Gastrocnemius medialis (tissue), 4 donors: ENCODE measurements at regions not wholly inside any gene's neighbourhood (a gene's known extent, or its start where the extent isn't known, plus 50 kb on each side); places are given as distances from the start of the nearest gene placed in this dataset.
"Not testable (repeated sequence)": the region's sequence is repeated elsewhere in the genome, so short reads cannot be mapped to it uniquely, and the experiment has no call there.

Source experiments
- ATAC-seq, 2 donors: fragments of 150-250 bp; one replicate each; pipeline ENCODE4 v1.9.1; 2016
- DNase-seq, 2 donors: peaks; one replicate each; pipeline ENCODE4 v3.0.0-alpha.2; 2019
- H3K27ac ChIP-seq, 4 donors: fragments of 200-600 bp; sonication (generic); 1 replicate in 1 of 4; 2 replicates in 3 of 4; pipeline ENCODE4 v1.5.1; 2016 to 2018; ENCODE audit warnings: mild to moderate bottlenecking in 2 of 4, moderate library complexity in 1 of 4
- H3K27me3 ChIP-seq, 3 donors: fragments of 200-600 bp; sonication (generic) in 2 of 3; 1 replicate in 1 of 3; 2 replicates in 2 of 3; pipeline versions ENCODE4 v1.5.1 to v1.6.0; 2016 to 2019; ENCODE audit warnings: mild to moderate bottlenecking in 1 of 3, moderate library complexity in 1 of 3
- H3K36me3 ChIP-seq, 2 donors: fragments of 200-600 bp; sonication (generic) in 1 of 2; one replicate each; pipeline ENCODE4 v1.5.1; 2017 to 2018
- H3K4me1 ChIP-seq, 2 donors: fragments of 200-600 bp; sonication (generic) in 1 of 2; one replicate each; pipeline ENCODE4 v1.5.1; 2016 to 2017; ENCODE audit warnings: mild to moderate bottlenecking in 2 of 2
- H3K4me3 ChIP-seq, 4 donors: fragments of 200-600 bp; sonication (generic) in 3 of 4; 1 replicate in 1 of 4; 2 replicates in 3 of 4; pipeline ENCODE4 v1.5.1; 2016 to 2019; ENCODE audit warnings: mild to moderate bottlenecking in 2 of 4
- H3K9me3 ChIP-seq, 3 donors: fragments of 200-600 bp; sonication (generic) in 2 of 3; 1 replicate in 1 of 3; 2 replicates in 2 of 3; pipeline ENCODE4 v1.5.1; 2016 to 2019
- POLR2A ChIP-seq, 2 donors: fragments of 450-650 bp; IDR thresholded peaks; one replicate each; pipeline ENCODE4 v1.6.1; 2017; ENCODE audit warnings: antibody characterized with exemption in 2 of 2, mild to moderate bottlenecking in 2 of 2, moderate library complexity in 2 of 2
- in situ Hi-C, 4 donors: fragments of 200-750 bp; cut with MboI; loops; one replicate each; pipeline versions ENCODE4 v1.15.0 to v1.8.0; 2017; ENCODE audit warnings: low sequenced_read_pairs in 4 of 4
- intact Hi-C: fragments of 100-400 bp; cut with DNase I; formaldehyde crosslinking; loops from one replicate; pipeline ENCODE4 v1.15.1; 2023; ENCODE audit warnings: low total_unique reads
- TF ChIP-seq, protein P1 (sequence below), 5 experiments: fragments of 450-650 bp in 3 of 5; fragments of 200-600 bp in 2 of 5; sonication (generic) in 2 of 5; IDR thresholded peaks in 4 of 5; conservative IDR thresholded peaks in 1 of 5; 1 replicate in 4 of 5; 2 replicates in 1 of 5; pipeline ENCODE4 v1.5.1; 2016 to 2019; ENCODE audit warnings: antibody characterized with exemption in 5 of 5, mild to moderate bottlenecking in 3 of 5, moderate library complexity in 3 of 5

DNA sequence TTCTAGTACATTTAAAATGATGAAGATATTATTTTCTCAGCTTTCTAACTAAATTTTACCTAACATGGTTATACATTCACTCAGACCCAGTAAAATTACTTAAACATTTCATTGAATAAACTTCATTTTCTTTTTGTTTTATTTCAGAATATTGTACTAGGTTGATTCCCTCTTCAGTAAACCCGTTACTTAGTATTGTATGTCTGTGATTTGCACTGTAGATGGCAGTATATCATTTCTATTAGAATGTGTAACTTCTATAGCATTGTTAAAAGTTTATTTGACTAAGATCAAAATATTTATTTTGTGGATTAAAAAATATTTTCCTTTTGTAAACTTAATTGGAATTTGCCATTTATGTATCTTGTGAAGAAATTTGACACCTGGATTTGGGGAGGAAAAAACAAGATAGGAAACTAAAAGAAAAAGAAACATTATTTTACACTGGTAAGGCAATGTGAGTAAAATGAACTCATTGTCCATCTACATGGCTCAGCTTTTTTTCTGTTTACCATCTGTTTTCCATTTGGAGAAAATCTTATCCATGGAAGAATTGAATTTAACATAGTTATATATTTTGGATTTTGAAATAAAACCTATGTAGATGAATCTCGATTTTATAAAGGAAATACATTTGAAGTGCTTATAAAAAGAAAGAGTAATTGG, 145.6 kb upstream of the METTL14 start:
- H3K9me3 ChIP-seq, H3K4me3 ChIP-seq, intact Hi-C loops, H3K27ac ChIP-seq, DNase-seq, ATAC-seq, H3K27me3 ChIP-seq, H3K4me1 ChIP-seq, H3K36me3 ChIP-seq, in situ Hi-C loops: not testable (repeated sequence)
- TF ChIP-seq, protein P1, sequence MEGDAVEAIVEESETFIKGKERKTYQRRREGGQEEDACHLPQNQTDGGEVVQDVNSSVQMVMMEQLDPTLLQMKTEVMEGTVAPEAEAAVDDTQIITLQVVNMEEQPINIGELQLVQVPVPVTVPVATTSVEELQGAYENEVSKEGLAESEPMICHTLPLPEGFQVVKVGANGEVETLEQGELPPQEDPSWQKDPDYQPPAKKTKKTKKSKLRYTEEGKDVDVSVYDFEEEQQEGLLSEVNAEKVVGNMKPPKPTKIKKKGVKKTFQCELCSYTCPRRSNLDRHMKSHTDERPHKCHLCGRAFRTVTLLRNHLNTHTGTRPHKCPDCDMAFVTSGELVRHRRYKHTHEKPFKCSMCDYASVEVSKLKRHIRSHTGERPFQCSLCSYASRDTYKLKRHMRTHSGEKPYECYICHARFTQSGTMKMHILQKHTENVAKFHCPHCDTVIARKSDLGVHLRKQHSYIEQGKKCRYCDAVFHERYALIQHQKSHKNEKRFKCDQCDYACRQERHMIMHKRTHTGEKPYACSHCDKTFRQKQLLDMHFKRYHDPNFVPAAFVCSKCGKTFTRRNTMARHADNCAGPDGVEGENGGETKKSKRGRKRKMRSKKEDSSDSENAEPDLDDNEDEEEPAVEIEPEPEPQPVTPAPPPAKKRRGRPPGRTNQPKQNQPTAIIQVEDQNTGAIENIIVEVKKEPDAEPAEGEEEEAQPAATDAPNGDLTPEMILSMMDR (IDR thresholded peaks at IDR 0.05 in 4 of 5, conservative IDR thresholded peaks at IDR 0.05 in 1 of 5), result peak in 1 of 5 experiments; percentile 30

DNA sequence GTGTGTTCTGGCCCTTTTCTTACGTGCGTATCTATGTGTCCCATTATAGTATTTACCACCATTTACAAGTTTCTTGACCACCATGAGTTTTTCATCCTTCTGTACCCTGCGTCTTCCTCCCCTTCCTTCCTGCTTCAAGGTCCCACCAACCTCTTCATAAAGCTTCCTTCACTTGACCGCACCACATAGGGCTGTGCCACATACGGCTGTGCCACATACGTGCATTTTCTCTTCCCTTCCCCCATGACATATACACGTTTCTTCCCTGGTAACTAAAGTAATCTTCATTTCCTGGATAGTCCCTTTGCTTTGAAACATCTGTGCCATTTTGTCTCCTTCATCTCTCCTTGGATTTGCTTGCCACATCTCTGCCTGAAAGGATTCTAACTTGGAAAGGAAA, 128.6 kb upstream of the METTL14 start:
- H3K4me3 ChIP-seq, DNase-seq, H3K27me3 ChIP-seq, ATAC-seq, H3K9me3 ChIP-seq, H3K27ac ChIP-seq, H3K36me3 ChIP-seq, intact Hi-C loops, H3K4me1 ChIP-seq, in situ Hi-C loops: not testable (repeated sequence)

DNA sequence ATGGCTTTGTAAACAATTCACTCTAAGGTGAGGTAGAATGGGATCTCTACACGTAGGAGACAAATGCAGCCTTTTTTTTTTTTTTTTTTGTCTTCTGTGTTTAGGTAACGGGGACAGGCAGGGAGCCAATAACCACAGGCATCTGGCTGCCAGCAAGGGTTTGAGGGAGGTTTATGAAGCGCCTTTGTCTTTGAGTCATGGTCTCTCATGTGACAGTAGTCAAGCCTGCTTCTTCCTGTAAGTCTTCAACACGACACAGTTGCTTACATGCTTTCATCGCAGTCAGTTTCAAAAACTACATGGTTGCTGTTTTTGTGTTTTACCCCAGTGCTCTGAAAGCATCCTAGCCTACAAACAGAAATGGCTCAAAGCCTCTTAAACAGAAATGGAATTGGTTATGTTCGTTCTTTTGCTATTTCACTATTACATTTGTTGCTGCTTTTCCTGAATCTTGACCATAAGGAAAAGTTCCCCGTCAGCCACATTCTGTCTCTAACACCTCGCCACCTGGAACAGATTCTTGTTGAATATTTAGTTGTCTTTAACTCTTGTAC, 127.8 kb upstream of the METTL14 start:
- no peak for TF ChIP-seq POLR2A (IDR thresholded peaks at IDR 0.05)
- TF ChIP-seq, protein P1 (IDR thresholded peaks at IDR 0.05 in 4 of 5, conservative IDR thresholded peaks at IDR 0.05 in 1 of 5), result no peak
- ATAC-seq, result no peak
- Histone ChIP-seq H3K27ac (no peak overlapping the region), H3K36me3 (no peaks in the 10 kb centered on the region), H3K9me3 (no peaks in the 10 kb centered on the region), H3K4me3 (no peak overlapping the region), H3K4me1 (no peaks in the 10 kb centered on the region), H3K27me3 (no peaks in the 10 kb centered on the region)
- in situ Hi-C loops, result no loop called here
- intact Hi-C loops, result no loop called here
- no peak for DNase-seq

DNA sequence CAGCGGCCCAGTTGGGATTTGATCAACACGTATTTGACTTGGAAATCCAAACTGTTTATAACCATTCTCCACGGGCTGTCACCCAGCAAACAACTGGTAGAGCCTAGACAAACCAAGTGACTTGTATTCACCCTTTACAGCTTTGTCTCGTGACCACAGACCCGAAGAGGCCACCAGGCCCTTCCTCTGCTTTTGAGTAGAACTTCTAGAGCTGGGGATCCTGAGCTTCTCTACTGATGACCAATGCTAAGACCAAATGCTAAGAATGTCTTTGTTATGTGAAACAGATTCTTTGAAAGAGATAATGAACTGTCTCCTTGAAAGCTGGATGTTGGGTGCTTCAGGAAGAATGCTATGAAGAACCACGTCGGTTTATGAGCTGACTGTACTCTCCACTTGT, 127.0 kb upstream of the METTL14 start:
- H3K36me3 ChIP-seq, in situ Hi-C loops, H3K4me3 ChIP-seq, intact Hi-C loops, DNase-seq, ATAC-seq, H3K9me3 ChIP-seq, H3K27me3 ChIP-seq, H3K4me1 ChIP-seq, H3K27ac ChIP-seq: not testable (repeated sequence)

DNA sequence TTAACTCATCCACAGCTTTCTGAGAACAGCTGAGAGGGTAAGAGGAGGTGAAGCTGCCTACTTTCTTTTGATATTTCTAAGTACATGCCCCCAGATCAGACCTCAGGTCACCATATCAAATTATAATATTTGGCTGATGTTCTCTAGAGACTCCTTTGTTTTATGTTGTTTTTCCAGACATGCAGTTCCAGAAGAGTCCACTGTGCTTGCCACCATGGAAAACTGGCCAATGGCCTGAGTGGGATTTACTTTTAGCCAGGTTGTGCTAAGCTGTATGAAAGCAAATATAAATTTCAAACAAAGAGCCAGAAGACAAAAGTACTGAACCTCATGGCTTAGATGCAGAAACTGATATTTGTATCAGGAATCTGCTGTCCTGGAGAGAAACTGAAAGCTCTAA, 123.6 kb upstream of the METTL14 start:
- ATAC-seq, H3K27me3 ChIP-seq, H3K36me3 ChIP-seq, intact Hi-C loops, H3K27ac ChIP-seq, H3K4me3 ChIP-seq, DNase-seq, H3K4me1 ChIP-seq, H3K9me3 ChIP-seq, in situ Hi-C loops: not testable (repeated sequence)

DNA sequence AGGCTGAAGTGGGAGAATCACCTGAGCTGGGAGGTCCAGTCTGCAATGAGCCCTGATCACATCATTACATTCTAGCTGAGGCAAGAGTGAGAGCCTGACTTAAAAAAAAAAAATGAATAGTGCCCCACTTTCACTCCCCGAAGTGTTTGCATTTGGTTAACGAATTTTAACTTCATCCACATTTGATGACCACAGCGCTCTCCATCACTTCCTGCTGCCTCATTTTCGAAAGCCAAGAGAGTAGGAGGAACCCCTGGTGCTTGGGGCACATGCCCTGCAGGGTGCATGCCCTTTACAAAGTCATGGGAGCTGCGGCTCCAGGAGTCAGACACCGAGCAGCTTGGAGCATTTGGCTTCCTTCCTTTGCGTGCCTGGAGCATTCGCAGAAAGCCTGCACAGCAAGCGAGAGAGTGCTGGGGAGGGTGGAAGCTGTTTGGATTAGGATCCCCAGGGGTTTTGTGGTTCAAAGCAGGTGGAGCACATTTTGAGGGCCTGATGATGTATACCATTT, 119.1 kb upstream of the METTL14 start:
- H3K27ac ChIP-seq, ATAC-seq, H3K4me1 ChIP-seq, intact Hi-C loops, H3K9me3 ChIP-seq, H3K36me3 ChIP-seq, in situ Hi-C loops, DNase-seq, H3K4me3 ChIP-seq, H3K27me3 ChIP-seq: not testable (repeated sequence)

DNA sequence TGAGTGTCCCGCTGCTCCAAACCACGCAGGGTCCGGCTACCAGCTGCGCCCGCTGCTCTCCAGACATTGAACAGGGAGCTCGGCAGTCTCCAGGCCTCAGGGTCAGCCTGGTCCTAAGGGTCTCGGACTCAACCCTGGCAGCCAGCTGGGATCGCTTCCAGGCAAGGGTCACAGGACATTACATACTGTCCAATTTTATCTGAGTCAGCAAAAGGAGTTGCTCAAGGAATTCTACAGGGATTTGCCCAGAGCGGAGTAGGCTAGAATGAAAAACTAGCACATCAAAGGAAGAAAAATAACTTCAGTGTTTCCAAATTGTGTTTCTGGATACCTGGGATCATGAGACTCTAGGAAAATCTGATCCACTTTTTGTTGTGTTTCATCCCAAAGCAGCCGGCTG, 112.2 kb upstream of the METTL14 start:
- H3K27me3 ChIP-seq, H3K27ac ChIP-seq, H3K4me1 ChIP-seq, ATAC-seq, in situ Hi-C loops, DNase-seq, intact Hi-C loops, H3K4me3 ChIP-seq, H3K9me3 ChIP-seq, H3K36me3 ChIP-seq: not testable (repeated sequence)

DNA sequence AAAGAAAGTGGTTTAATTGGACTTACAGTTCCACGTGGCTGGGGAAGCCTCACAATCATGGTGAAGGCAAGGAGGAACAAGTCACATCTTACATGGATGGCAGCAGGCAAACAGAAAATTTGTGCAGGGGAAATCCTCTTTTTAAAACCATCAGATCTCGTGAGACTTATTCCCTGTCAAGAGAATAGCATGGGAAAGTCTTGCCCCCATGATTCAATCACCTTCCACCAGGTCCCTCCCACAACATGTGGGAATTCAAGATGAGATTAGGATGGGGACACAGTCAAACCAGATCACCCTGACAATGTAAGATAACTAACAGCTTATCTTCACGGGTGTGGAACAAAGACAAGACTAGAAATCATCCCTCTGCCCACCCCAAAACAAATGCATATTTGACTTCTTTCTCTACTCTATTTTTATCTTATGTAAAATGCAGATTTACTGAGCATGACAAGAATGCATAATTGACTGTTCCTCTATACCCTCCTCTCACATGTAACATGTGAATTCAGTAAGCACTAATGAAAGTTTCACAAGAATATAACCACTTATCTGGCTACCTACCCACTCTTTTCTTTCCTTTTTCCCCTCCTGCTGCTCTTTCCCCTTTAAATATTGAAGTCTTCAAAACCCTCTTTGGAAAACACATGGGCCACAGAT, 110.8 kb upstream of the METTL14 start:
- H3K9me3 ChIP-seq, H3K36me3 ChIP-seq, ATAC-seq, H3K4me1 ChIP-seq, in situ Hi-C loops, H3K4me3 ChIP-seq, DNase-seq, H3K27ac ChIP-seq, intact Hi-C loops, H3K27me3 ChIP-seq: not testable (repeated sequence)

DNA sequence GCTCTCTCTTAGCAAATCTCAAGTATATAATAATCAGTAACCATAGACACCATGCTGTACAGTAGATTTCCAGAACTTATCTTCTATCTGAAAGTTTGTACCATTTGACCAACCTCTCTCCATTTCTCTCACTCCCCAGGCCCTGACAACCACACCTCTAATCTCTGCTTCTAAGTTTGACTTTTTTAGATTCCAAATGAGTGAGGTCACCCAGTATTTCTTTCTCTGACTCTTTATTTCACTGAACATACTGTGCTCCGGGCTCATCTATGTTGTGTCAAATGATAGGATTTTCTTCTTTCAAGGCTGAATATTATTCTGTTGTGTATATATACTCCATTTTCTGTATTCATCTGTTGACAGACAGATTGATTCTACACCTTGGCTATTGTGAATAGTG, 110.1 kb upstream of the METTL14 start:
- not testable (repeated sequence) for ATAC-seq

More for the DNA sequence above, 110.1 kb upstream of the METTL14 start:
- in situ Hi-C loops, result loop anchor here in 1 of 4 donors (25.0 kb wide), 1 partner anchor 262 kb away; the partner anchor contains the start of gene SEC24D
- H3K36me3 ChIP-seq, intact Hi-C loops, H3K4me1 ChIP-seq, DNase-seq, H3K9me3 ChIP-seq, H3K4me3 ChIP-seq, H3K27ac ChIP-seq, H3K27me3 ChIP-seq: not testable (repeated sequence)
